ENCODE measurements at regions not wholly inside any gene's neighbourhood (a gene's known extent, or its start where the extent isn't known, plus 50 kb on each side); places are given as distances from the start of the nearest gene placed in this dataset.

DNA sequence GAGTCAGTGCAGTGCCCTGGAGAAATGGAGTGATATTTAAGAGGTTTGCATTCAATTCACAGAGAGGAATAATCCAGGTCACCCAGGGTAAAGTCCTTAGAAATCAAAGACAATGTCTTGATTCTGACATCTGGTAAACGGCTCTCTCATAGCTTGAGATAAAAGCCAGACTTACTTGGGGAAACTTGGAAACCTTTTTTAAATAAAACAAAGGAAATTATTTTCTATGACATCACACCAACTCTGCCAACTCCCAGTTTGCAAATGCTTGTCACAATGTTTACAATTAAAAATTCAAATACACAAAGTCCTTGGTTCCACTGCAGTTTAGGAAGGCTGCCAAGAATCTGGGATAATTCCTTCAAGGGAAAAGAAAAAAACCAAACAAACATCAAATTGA is 255.1 kb upstream of the NREP start:
- H3K4me3 ChIP-seq (replicated peaks; ENCODE audit: insufficient read depth, low read length), result no peak overlapping the region
- no peak overlapping the region for H3K27ac ChIP-seq (replicated peaks)
- DNase-seq (ENCODE audit: low read depth in 1 of 2, low spot score in 1 of 2), result no peak
- TF ChIP-seq POLR2AphosphoS5 (IDR thresholded peaks at IDR 0.05; ENCODE audit: low read depth) (no peak), SPI1 (IDR thresholded peaks at IDR 0.05; ENCODE audit: borderline replicate concordance, low read depth) (no peak), GABPA (IDR thresholded peaks at IDR 0.05; ENCODE audit: low read depth) (no peak)
- TF ChIP-seq, protein P1, sequence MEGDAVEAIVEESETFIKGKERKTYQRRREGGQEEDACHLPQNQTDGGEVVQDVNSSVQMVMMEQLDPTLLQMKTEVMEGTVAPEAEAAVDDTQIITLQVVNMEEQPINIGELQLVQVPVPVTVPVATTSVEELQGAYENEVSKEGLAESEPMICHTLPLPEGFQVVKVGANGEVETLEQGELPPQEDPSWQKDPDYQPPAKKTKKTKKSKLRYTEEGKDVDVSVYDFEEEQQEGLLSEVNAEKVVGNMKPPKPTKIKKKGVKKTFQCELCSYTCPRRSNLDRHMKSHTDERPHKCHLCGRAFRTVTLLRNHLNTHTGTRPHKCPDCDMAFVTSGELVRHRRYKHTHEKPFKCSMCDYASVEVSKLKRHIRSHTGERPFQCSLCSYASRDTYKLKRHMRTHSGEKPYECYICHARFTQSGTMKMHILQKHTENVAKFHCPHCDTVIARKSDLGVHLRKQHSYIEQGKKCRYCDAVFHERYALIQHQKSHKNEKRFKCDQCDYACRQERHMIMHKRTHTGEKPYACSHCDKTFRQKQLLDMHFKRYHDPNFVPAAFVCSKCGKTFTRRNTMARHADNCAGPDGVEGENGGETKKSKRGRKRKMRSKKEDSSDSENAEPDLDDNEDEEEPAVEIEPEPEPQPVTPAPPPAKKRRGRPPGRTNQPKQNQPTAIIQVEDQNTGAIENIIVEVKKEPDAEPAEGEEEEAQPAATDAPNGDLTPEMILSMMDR (IDR thresholded peaks at IDR 0.05; ENCODE audit: insufficient read depth, low read length), result no peak
- TF ChIP-seq, protein P2, sequence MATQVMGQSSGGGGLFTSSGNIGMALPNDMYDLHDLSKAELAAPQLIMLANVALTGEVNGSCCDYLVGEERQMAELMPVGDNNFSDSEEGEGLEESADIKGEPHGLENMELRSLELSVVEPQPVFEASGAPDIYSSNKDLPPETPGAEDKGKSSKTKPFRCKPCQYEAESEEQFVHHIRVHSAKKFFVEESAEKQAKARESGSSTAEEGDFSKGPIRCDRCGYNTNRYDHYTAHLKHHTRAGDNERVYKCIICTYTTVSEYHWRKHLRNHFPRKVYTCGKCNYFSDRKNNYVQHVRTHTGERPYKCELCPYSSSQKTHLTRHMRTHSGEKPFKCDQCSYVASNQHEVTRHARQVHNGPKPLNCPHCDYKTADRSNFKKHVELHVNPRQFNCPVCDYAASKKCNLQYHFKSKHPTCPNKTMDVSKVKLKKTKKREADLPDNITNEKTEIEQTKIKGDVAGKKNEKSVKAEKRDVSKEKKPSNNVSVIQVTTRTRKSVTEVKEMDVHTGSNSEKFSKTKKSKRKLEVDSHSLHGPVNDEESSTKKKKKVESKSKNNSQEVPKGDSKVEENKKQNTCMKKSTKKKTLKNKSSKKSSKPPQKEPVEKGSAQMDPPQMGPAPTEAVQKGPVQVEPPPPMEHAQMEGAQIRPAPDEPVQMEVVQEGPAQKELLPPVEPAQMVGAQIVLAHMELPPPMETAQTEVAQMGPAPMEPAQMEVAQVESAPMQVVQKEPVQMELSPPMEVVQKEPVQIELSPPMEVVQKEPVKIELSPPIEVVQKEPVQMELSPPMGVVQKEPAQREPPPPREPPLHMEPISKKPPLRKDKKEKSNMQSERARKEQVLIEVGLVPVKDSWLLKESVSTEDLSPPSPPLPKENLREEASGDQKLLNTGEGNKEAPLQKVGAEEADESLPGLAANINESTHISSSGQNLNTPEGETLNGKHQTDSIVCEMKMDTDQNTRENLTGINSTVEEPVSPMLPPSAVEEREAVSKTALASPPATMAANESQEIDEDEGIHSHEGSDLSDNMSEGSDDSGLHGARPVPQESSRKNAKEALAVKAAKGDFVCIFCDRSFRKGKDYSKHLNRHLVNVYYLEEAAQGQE (IDR thresholded peaks at IDR 0.05; ENCODE audit: insufficient replicate concordance, low read depth), result no peak
- H3K27me3 ChIP-seq (ENCODE audit: insufficient read depth, poor library complexity, severe bottlenecking), result no peaks in the 10 kb centered on the region

DNA sequence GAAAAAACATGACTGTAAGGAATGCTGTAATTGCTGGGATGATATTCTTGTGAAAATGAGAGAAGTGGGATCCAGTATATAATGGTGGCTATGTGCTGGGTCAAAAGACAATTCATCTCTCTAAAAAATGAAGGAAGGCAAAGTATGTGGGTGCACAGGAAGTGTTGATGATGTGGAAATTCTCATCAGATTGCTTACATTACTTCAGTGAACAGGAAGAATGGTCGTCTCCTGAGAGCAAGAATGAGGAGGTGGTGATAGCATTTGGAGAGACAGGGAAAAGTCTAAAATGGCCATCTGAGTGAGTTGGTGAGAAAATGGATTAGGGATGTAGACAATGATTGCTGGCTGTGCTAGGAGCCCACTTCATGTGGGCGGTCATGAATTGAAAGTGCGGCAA is 253.5 kb upstream of the NREP start:
- TF ChIP-seq GABPA (IDR thresholded peaks at IDR 0.05; ENCODE audit: low read depth) (no peak), SPI1 (IDR thresholded peaks at IDR 0.05; ENCODE audit: borderline replicate concordance, low read depth) (no peak), POLR2AphosphoS5 (IDR thresholded peaks at IDR 0.05; ENCODE audit: low read depth) (no peak)
- TF ChIP-seq, protein P1 (IDR thresholded peaks at IDR 0.05; ENCODE audit: insufficient read depth, low read length), result no peak
- TF ChIP-seq, protein P2 (IDR thresholded peaks at IDR 0.05; ENCODE audit: insufficient replicate concordance, low read depth), result no peak
- H3K27me3 ChIP-seq (ENCODE audit: insufficient read depth, poor library complexity, severe bottlenecking), result no peaks in the 10 kb centered on the region
- no peak for DNase-seq (ENCODE audit: low read depth in 1 of 2, low spot score in 1 of 2)
- no peak overlapping the region for H3K27ac ChIP-seq (replicated peaks)
- no peak overlapping the region for H3K4me3 ChIP-seq (replicated peaks; ENCODE audit: insufficient read depth, low read length)

DNA sequence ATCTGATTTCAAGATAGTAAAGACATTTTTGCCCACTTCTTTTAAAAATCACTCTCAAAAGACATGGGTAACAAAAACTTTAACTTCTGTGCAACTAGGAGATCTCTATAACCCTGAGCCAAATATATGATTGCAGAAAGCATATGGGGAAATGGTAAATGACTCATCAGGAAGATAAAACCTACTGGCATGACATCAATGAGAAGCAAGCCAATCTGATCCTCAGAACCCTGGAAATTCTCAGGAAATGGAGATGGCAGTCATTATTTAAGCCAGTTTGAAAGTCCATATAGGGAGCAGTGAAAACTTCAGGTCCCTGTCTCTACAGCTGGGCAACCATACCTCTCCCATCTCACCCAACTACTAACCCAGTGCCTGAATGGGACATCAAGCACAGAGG is 249.7 kb upstream of the NREP start:
- H3K27me3 ChIP-seq (ENCODE audit: insufficient read depth, poor library complexity, severe bottlenecking), result no peaks in the 10 kb centered on the region
- no peak overlapping the region for H3K27ac ChIP-seq (replicated peaks)
- no peak for TF ChIP-seq POLR2AphosphoS5 (IDR thresholded peaks at IDR 0.05; ENCODE audit: low read depth)
- TF ChIP-seq, protein P1 (IDR thresholded peaks at IDR 0.05; ENCODE audit: insufficient read depth, low read length), result no peak
- DNase-seq (ENCODE audit: low read depth in 1 of 2, low spot score in 1 of 2), result no peak
- no peak overlapping the region for H3K4me3 ChIP-seq (replicated peaks; ENCODE audit: insufficient read depth, low read length)

DNA sequence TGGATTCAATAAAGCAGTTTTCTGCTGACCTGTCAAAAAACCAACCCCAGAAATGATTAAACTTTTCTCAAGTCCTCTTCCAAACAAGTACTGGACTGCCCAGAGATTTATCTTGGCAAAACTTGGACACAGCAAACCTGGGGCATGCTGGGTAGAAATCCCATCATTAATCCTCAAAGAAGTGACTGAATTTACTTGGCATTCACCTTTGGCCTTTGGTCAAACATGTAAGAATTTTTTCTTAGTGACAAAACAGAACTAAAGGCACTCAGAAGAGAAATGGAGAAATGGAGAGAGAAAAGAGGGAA is 248.6 kb upstream of the NREP start:
- no peak overlapping the region for H3K27ac ChIP-seq (replicated peaks)
- no peak for DNase-seq (ENCODE audit: low read depth in 1 of 2, low spot score in 1 of 2)
- H3K4me3 ChIP-seq (replicated peaks; ENCODE audit: insufficient read depth, low read length), result no peak overlapping the region
- TF ChIP-seq POLR2AphosphoS5 (IDR thresholded peaks at IDR 0.05; ENCODE audit: low read depth) (no peak), GABPA (IDR thresholded peaks at IDR 0.05; ENCODE audit: low read depth) (no peak), SPI1 (IDR thresholded peaks at IDR 0.05; ENCODE audit: borderline replicate concordance, low read depth) (no peak)
- TF ChIP-seq, protein P1 (IDR thresholded peaks at IDR 0.05; ENCODE audit: insufficient read depth, low read length), result no peak
- TF ChIP-seq, protein P2 (IDR thresholded peaks at IDR 0.05; ENCODE audit: insufficient replicate concordance, low read depth), result no peak
- no peaks in the 10 kb centered on the region for H3K27me3 ChIP-seq (ENCODE audit: insufficient read depth, poor library complexity, severe bottlenecking)
